Forelimb muscle (tissue), 1 donor: ENCODE measurements at regions not wholly inside any gene's neighbourhood (a gene's known extent, or its start where the extent isn't known, plus 50 kb on each side); places are given as distances from the start of the nearest gene placed in this dataset.
"Not testable (repeated sequence)": the region's sequence is repeated elsewhere in the genome, so short reads cannot be mapped to it uniquely, and the experiment has no call there.

Source experiments
- DNase-seq: peaks from one replicate; pipeline ENCODE4 v3.0.0-alpha.2; 2013; ENCODE audit warnings: low read depth

DNA sequence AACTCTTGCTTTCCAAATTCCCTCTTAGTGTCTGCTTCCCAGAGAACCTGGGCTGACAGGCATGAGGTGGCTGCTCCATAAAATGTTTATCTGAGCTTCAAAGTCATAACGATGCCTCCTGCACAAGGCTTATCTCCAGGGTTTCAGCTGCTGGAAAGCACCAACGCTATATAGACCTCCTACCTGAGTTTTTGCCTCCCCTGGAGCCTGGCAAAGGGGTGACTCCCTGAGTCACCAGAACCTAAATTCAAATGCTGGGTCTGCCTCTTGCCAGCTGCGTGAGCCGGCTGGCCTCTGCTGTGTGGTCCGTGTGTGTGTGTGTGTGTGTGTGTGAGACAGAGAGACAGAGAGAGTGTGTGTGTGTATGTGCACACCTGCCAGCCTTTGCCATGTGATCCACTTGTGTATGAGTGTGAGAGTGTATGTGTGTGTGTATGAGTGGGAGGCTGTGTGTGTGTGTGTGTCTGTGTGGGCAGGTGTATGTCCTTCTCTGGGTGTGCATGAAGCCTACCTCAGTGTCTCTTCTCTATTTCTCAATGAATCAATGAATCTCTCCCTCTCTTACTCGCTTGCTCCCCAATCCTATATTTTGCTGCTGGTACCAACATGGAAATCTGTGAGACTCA is 714.9 kb downstream of the MATN1 start:
- DNase-seq, result no peak

DNA sequence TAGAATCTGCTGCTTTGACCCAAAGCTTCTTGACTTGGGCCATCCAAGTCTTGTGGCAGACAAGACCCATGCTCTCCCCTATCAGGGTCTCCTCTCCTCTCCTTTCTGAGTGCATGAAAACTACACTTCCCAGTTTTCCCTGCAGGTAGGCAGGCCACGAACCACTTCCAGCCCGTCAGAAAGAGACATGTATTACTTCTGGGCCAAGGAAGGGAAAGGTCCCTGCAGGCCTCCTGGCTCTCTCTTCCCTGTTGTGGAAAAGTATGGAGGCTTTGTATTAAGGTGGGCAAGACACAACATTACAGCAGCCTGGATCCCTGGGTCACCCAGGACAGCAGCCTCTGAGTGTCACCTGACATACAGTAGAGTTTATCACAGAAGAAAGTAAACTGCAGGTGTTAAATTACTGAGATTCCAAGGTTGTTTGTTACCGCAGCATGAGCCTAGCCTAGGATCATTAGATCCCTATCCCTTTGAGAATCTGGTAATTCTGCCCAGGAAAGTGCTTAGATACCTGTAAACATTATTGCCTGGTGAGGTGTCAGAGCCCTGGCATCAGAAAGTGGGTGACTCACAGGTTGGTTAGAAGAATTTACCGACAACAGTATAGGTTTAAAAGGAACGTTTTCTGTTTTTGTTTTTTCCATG is 717.3 kb downstream of the MATN1 start:
- DNase-seq, result no peak

DNA sequence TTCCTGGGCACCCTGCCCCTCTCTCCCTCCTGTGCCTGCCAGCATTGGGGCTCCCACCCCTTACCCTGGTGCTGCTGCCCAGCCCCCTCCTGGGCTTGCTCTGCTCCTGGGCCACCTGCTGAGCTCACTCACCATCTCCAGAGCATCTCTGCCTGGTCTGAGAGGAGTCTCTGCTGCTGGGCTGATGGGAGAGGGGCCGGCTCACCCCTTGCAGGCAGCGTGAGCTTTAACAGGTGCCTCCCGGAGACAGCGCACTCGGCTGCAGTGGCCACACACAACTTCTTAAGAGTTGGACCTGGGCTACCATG is 721.7 kb downstream of the MATN1 start:
- no peak for DNase-seq

DNA sequence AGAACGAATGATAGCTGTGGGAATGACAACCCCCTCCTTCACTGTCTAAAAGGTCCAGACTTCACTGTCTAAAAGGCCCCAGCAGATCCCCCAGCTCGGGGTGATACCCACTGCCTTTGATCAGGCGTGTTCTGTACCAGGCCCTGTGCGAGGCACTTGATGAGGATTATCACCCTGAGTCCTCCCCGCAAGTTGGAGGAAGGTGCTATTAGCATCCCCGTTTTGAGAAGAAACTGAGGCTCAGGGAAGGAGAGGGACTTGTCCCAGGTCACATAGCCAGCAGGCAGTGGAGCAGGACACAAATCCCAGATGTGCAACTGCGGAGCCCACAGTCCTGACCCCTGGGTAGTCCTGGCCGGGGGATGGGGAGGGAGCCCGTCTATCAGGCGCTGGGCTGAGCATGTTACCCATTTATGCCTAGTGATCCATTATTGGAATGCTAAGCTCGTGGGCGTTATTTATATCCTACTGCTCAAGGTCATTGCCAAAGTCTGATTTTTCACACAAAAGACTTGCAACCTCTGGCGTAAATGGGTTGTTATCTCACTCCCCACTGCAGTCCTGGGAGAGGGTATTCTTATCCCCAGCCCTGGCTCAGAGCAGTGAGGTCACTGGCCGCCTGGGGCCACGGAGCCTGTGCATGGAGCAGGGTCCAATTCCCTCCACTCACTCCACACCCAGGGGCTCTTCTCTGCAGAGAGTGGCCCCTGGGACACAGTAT is 722.2 kb downstream of the MATN1 start:
- DNase-seq, result no peak

DNA sequence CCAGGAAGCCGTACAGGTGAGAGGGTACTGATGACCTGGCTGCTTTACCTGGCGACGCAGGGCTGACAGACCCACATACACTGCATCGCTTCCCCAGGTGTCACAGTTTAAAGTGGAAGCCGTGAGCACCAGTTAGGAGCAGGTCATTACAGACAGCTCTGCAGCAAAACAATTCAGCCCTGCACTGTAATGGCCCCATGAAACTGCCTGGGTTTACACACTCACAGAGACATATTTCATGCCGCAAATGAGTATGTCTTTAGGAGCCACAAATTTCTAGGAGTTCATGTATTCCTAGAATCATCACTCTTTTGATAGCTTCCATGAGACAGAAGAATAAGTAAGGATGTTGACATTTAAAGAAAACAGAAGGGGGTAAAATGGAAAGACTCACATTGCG is 723.1 kb downstream of the MATN1 start:
- DNase-seq, result no peak

DNA sequence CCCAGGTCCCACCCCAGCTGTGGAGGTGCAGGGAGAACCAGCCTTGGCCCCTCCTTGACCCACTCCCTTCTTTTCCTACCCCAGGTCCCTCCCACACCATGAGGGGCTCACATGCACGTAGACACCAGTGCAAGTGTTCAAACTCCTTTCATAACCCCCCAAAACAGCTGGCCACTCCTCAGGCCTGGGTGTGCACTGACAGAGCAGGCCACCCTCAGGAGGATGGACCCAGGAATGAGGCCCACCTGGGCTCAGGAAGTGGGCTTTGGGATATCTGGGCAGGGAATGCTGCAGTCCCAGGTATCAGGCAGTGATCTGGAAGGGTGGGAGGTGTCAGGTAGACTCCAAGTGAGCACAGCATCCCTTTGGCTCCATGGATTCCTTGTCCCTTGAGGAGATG is 723.8 kb downstream of the MATN1 start:
- no peak for DNase-seq

DNA sequence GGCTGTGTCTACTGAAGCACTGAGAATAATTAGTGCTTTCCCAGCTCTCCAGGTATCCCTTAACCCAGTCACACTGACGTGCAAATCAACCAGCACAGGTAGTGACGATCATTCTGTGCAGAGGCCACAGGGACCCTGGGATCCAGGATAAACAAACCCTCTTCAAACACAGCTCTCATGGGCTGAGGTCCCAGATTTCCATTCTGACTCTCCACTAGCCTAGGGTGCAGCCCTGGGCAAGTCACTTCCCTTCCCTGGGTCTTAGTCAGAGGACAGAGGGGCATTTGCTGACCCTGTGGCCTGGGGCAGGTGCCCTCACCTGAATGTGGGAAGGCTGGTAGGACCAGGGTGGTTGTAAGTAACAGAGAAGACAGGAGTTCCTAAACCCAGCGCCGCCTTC is 724.7 kb downstream of the MATN1 start:
- no peak for DNase-seq

DNA sequence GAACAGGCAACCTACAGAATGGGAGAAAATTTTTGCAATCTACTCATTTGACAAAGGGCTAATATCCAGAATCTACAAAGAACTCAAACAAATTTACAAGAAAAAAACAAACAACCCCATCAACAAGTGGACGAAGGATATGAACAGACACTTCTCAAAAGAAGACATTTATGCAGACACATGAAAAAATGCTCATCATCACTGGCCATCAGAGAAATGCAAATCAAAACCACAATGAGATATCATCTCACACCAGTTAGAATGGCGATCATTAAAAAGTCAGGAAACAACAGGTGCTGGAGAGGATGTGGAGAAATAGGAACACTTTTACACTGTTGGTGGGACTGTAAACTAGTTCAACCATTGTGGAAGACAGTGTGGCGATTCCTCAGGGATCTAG is 725.6 kb downstream of the MATN1 start:
- not testable (repeated sequence) for DNase-seq

DNA sequence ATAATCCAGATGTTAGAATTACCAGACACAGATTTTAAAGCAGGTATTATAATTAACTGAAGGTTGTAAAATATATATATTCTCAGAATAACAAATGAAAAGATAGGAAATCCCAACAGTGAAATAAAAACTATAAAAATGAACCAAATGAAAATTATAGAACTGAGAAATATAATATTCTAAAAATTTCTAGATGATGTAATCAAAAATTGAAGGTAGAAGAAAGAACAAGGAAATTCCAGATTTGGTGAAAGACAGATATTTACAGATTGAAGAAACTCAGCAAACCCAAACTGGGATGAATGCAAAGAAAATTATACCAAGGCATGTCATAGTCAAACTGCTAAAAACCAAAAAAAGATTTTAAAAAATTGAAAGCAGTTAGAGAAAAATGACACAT is 729.4 kb downstream of the MATN1 start:
- DNase-seq, result no peak

DNA sequence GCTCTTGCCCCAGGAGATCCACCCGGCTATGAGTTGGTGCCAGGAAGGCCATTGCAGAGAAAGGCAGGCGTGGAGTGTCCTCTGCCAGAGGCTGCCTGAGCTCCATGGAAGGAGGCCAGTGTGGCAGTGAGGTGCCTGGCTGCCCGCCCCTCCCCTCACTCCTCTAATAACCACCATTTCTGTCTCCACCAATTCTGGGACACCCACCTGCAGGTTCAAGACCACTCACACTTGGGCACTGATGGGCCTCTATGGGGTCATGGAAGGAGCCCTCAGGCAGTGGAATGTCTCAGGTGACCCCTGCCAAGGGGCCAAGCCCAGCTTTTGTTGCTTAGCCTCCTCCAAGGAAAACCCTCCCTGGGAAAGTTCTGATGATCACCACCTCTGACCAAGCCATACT is 731.6 kb downstream of the MATN1 start:
- no peak for DNase-seq

DNA sequence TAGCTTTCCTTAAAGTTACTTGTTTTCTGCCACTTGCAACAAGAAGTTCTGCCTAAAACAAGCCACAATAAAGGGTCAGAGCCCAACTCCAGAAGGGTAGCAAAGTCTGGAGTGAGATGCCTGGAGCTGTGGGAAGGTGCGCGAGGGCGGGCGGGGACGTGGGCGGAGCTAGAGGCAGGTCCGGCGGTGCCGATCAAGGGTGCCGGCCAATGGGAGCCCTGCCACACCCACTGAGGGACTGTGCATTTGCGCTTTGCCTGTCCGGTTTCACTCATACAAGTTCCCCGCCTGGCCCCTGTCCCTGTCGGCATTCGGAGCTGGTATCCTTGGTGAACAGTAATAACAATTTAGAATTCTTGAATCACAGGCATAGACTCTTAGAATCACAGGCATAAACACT is 732.4 kb downstream of the MATN1 start:
- DNase-seq, result no peak

DNA sequence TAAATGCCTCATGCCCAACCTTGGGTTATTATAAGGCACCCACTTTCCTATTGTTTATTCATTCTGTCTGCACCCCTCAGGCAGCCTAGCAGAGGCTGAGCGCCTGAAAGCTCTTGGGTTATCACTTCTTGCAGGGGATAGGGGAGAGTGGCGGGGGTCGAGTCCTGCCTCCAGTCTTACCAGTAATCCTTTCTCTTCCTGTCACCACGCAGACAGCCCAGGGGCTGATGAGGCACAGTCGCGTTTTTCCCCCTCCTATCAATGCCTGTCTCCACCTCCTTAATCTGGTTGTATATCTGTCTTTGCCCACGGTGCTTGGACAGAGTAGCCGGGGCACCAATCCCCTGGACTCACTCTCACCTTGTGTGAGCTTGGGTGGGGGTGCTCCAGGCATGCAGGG is 733.1 kb downstream of the MATN1 start:
- no peak for DNase-seq

DNA sequence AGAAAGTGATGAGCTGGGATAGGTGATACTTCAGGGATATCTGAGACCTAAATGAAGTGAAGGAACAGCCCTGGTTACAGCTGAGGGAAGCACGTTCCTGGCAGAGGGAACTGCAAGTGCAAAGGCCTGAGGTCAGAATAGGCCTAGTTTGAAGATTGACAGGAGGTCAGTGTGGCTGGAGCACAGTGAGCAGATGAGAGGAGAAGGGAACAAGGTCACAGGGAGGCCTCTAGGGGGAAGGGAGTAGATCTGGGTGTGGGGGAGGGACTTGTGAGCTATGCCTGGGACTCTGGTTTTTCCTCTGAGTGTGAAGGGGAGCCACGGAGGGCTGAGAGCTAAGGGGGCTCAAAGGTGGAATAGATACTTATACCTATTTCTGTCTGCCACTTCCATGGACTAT is 736.4 kb downstream of the MATN1 start:
- no peak for DNase-seq

DNA sequence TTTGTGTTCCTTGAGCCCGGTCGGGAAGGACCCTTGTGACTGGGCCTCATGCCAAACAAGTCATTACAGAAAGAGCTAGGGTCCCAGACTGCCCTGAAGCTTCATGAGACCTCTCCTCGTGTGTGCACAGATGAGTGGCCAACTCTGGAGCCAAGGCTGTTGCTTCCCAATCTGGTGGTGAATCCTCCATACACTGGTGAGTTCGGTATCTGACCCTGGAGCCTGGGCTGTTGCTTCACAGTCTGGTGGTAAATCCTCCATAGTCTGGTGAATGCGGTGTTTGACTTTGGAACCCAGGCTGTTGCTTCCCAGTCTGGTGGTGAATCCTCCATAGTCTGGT is 737.8 kb downstream of the MATN1 start:
- DNase-seq, result no peak

DNA sequence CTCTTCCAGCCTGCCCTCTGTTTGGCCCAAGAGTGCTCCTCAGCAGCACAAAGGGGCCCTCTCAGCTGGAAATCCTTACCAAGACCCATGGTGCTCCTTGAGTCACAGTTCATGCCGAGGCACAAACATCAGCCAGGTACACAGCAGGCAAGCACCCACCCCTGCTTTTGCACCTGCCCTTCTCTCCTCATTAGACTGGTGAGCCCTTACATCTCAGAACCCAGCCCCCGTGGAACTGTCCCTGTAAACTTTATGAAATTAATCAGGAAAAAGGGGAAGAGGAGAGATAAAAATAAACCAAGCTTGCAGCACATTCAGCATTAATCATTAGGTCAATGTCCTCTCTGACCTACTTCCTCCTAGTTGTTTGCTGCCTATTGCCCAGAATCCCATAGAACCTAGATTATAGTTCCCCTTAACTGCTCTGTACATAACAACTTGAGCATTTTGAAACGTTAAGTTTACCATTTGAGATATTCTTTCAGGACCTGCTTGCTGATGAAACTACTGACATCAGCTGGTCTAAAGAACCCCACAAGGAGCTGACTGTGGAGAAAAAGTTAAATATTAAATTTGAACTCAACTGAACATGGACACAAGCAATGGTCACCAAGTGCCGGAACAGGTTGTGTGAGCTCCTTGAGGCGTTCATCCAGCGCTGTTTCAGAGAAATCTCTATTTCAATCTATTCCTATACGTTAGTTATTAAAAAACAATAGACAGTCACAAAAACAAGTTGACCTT is 738.4 kb downstream of the MATN1 start:
- DNase-seq, result no peak

DNA sequence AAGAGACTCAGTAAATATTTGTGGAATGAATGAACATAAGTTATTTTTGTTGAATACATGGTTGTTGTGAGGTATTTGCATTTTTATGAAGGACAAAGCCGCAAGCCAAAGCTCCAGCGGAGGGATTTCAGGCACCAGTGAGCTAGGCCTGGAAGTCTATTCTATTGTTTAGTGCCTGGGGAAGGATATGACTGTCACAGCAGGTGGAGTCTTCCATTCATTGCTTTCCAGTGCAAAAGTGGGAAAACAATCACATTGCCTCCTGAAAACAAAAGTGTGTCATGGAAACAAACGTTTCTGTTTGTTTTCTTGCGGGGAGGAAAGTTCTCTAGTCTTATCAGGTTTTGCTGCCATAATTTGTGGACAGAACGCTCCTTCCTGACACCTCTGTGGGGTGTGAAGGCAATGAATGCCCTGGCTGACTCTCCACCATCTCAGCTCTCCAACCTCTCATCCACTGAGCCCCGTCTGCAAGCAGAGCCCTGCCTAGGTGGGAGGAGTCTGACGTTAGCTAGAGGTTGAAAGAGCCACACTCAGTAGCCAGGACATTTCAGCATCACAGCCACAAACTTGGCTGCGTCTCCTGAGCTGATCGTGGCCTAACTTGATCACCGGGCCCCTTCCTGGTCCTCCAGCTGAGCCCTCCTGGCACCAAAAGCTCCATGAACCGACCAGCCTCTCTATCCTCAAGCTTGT is 739.1 kb downstream of the MATN1 start:
- DNase-seq, result no peak

DNA sequence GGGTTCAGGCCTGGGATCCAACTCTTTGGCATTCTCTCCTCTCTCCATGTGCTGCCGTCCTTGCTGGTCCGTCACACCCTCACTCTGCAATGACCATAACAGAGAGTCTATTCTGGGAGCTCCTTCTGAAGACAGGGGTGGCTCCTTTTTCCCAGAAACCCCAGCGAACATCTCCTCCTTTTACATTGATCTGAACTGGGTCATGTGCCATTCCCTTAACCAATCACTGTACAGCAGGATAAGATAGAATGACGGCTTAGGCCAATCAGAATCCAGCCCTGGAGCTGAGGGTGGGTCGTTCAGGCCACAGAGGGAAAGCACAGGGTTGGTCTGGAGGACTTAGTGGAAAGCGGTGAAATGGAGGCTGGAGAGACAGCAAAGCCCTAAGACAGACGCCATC is 740.1 kb downstream of the MATN1 start:
- no peak for DNase-seq

DNA sequence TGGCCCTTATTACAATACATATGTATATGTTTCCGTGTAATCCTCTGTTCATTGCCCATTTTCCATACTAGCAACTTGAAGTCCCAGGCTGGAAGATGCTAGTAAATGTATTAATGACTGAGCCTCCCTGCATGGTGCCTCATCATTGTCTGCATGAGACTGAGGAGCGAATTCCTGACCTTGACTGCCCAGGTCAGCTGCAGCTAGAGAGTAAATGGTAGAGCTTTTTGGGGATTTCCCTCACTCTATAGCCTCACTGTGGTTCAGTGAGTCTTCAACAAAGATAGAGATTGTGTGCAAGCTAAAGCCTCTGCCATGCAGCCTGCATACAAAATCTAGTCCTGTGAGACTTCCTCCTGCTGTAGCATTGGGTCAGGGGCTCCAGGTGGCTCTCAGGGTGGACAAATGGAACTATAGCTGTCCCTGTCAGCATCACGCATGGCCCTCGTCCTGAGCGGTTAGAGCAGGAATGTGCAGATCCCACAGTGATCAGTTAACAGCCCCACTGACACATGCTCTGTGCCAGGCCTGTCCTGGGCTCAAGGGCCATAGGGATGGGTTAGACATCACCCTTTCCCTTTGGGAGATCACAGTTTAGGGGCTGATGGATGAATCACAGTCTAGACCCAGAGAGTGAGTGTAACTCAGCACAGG is 741.7 kb downstream of the MATN1 start:
- no peak for DNase-seq

DNA sequence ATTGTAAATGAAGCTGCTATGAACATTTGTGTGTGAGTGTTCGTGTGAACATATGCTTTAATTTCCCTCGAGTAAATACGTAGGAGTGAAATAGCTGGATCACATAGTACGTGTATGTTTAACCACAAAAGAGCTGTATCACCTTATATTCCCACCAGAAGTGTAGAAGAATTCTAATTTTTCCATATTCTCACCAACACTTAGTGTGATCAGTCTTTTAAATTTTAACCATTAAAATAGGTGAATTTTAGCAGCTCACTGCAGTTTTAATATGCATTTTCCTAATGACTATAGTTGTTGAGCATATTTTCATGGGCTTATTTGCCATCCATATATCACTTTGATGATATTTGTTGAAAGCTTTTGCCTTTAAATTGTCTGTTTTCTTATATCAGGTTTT is 741.2 kb downstream of the PTPRU start:
- DNase-seq, result no peak

DNA sequence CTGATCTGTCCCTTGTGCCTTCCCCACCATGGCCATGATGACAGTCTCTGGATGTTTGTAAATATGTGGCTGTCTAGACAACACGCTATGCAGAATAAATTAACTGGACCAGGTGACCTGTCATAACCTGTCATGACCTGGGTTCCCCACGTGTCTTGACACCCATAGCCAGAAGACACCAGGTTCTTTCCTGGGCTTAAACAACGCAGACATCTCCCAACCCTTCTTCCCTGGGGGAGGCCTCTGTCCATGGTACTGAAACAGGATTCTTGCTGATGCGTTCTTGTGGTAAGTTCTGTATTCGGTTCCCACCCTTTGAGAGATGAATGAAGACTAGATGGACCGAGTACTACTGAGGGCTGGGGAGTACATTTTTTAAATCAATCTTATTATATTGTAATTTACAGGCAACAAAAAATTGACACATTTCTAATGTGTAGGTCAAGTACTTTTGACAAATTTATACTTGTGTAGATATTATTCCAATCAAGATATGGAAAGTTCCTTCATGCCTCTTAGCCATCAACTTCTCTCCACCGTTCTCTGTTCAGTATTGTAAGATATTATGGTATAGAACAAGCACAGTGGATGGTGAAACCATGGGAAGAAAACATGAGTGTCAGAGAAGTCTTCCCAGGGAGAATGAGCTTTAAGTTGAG is 738.8 kb downstream of the PTPRU start:
- DNase-seq, result no peak

DNA sequence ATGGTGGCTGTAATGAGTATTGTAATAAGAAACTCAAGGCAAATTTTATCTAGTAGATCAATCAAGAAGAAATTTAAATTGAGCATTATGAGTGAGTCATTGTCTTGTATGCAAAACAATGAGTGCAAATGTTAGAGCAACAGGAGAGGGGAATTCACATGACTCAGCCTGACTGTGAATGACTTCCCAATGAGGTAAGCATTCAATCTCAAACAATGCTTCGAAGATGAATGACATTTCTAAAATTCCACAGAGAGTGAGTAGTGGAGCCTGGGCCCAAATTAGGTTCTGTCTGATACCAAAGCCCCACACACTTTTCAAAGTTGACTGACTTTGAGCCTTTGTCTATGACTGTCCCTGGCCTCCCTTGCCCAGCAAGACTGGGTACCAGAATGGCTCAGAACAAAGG is 738.0 kb downstream of the PTPRU start:
- no peak for DNase-seq
